Caco-2 (cell line): ENCODE measurements at regions not wholly inside any gene's neighbourhood (a gene's known extent, or its start where the extent isn't known, plus 50 kb on each side); places are given as distances from the start of the nearest gene placed in this dataset.
A peak's percentile ranks its signal among the peaks of the same experiment; 100 is the strongest.

Experiments used
- BruUV-seq: library from RNA; stranded (reverse); fragments of 400-500 nt; replicated peaks from 2 replicates; lab custom pipeline; 2021; lab: Mats Ljungman, UMichigan
- CTCF ChIA-PET: fragments of 300-600 bp; sonication (Branson Sonifier 250); formaldehyde crosslinking; loops from one replicate; lab custom pipeline; 2022; ENCODE audit warnings: antibody characterized with exemption; lab: Charles Lee
- POLR2A ChIA-PET: fragments of 300-600 bp; sonication (Branson Sonifier 250); formaldehyde crosslinking; loops from one replicate; lab custom pipeline; 2022; ENCODE audit warnings: antibody characterized with exemption; lab: Charles Lee
- DNase-seq, 2 experiments: peaks; one replicate each; pipeline versions ENCODE4 v3.0.0 to v3.0.0-alpha.2; 2020 to 2022
- H3K27me3 ChIP-seq: replicated peaks from 2 replicates; pipeline ENCODE4 v1.6.0; 2011; ENCODE audit warnings: low read length; ENCODE audit not compliant: control insufficient read depth, insufficient read depth
- H3K36me3 ChIP-seq: 2 replicates; pipeline ENCODE4 v1.5.1; 2011; ENCODE audit warnings: low read length; ENCODE audit not compliant: control insufficient read depth, insufficient read depth
- H3K4me1 ChIP-seq: fragments of 250-450 bp; sonication (Bioruptor Pico); 2 replicates; pipeline ENCODE4 v1.5.1; 2020; ENCODE audit warnings: mild to moderate bottlenecking
- H3K4me3 ChIP-seq: 2 replicates; pipeline ENCODE4 v1.5.1; 2011; ENCODE audit warnings: low read depth, mild to moderate bottlenecking, control low read depth, low read length
- H3K9me3 ChIP-seq: fragments of 250-450 bp; sonication (Bioruptor Pico); 2 replicates; pipeline ENCODE4 v1.5.1; 2020; ENCODE audit warnings: mild to moderate bottlenecking, moderate library complexity
- H3K27ac Mint-ChIP-seq: one replicate; pipeline ENCODE4 v1.8.0; 2022; ENCODE audit warnings: mixed read lengths; ENCODE audit not compliant: unreplicated experiment
- H3K27me3 Mint-ChIP-seq: one replicate; pipeline ENCODE4 v1.8.0; 2022; ENCODE audit warnings: mixed read lengths; ENCODE audit not compliant: insufficient read depth, unreplicated experiment
- H3K36me3 Mint-ChIP-seq: one replicate; pipeline ENCODE4 v1.8.0; 2022; ENCODE audit warnings: mild to moderate bottlenecking, mixed read lengths; ENCODE audit not compliant: insufficient read depth, unreplicated experiment
- H3K4me1 Mint-ChIP-seq: one replicate; pipeline ENCODE4 v1.8.0; 2022; ENCODE audit warnings: low read depth, mixed read lengths; ENCODE audit not compliant: unreplicated experiment
- H3K4me3 Mint-ChIP-seq: one replicate; pipeline ENCODE4 v1.8.0; 2022; ENCODE audit warnings: mild to moderate bottlenecking, moderate library complexity, mixed read lengths; ENCODE audit not compliant: unreplicated experiment
- H3K9me3 Mint-ChIP-seq: one replicate; pipeline ENCODE4 v1.8.0; 2022; ENCODE audit warnings: mixed read lengths; ENCODE audit not compliant: unreplicated experiment
- CTCF ChIP-seq, 2 experiments: fragments of 200-600 bp in 1 of 2; IDR thresholded peaks; 1 replicate in 1 of 2; 2 replicates in 1 of 2; pipeline versions ENCODE4 v1.5.1 to v1.8.0; 2011 to 2022; ENCODE audit warnings: antibody characterized with exemption in 1 of 2, control low read depth in 1 of 2, inconsistent platforms in 1 of 2, low read depth in 1 of 2, low read length in 1 of 2, mild to moderate bottlenecking in 1 of 2, moderate library complexity in 1 of 2; ENCODE audit not compliant: insufficient read depth in 1 of 2, severe bottlenecking in 1 of 2, unreplicated experiment in 1 of 2
- intact Hi-C: fragments of 100-400 bp; cut with micrococcal nuclease; formaldehyde crosslinking; loops from one replicate; pipeline ENCODE4 v1.10.0; 2022; ENCODE audit not compliant: unreplicated experiment

GRCh38 chr16:87233928-87234327, 83.3 kb downstream of the C16orf95 start:
- POLR2A ChIA-PET: no interaction called here
- peak in 1 of 2 experiments; percentile 24 for DNase-seq
- TF ChIP-seq CTCF (IDR thresholded peaks at IDR 0.05; ENCODE audit: insufficient read depth in 1 of 2, low read depth in 1 of 2, low read length in 1 of 2, severe bottlenecking in 1 of 2, unreplicated experiment in 1 of 2): no peak
- Histone ChIP-seq H3K4me1 (no peaks in the 10 kb centered on the region), H3K4me3 (no peak overlapping the region), H3K36me3 (no peaks in the 10 kb centered on the region), H3K27me3 (no peaks in the 10 kb centered on the region), H3K9me3 (peaks cover 4% of the 10 kb centered on the region; the same call in 1 of the 2 replicates)
- Mint-ChIP-seq H3K4me3 (no peak overlapping the region), H3K27ac (no peak overlapping the region), H3K36me3 (no peaks in the 10 kb centered on the region), H3K4me1 (no peaks in the 10 kb centered on the region), H3K27me3 (peaks cover 10% of the 10 kb centered on the region), H3K9me3 (no peaks in the 10 kb centered on the region)
- intact Hi-C loops: no loop called here
- CTCF ChIA-PET: no interaction called here
- BruUV-seq: no TSS peak

DNA sequence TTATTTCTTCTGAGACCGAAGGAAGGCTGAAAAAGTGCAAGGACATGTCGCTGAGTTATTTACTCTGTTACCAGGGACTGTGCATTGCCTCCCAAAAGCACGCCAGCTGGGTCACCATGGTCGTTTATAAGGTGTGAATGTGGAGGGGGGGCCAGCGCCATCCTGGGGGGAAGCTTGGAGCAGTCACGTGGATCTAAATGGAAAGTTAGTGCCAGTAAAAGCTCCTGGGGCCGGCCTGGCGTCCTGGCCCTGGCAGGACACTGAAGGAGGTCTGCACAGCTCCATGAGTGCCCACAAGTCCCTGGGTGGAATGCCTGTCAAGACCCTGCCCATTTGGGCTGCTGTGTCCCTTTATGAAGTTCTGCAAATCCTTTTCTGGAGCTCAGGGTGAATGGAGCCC, 82.6 kb downstream of the C16orf95 start:
- TF ChIP-seq CTCF (IDR thresholded peaks at IDR 0.05; ENCODE audit: insufficient read depth in 1 of 2, low read depth in 1 of 2, low read length in 1 of 2, severe bottlenecking in 1 of 2, unreplicated experiment in 1 of 2): no peak
- intact Hi-C loops: no loop called here
- Mint-ChIP-seq H3K9me3 (no peaks in the 10 kb centered on the region), H3K4me1 (no peaks in the 10 kb centered on the region), H3K27me3 (peaks cover 9% of the 10 kb centered on the region), H3K27ac (no peak overlapping the region), H3K36me3 (no peaks in the 10 kb centered on the region), H3K4me3 (no peak overlapping the region)
- no TSS peak for BruUV-seq
- H3K27me3 ChIP-seq: no peaks in the 10 kb centered on the region
- H3K4me3 ChIP-seq: no peak overlapping the region
- no peak for DNase-seq
- no peaks in the 10 kb centered on the region for H3K36me3 ChIP-seq
- POLR2A ChIA-PET: no interaction called here
- peaks cover 4% of the 10 kb centered on the region; the same call in 1 of the 2 replicates for H3K9me3 ChIP-seq
- H3K4me1 ChIP-seq: no peaks in the 10 kb centered on the region
- CTCF ChIA-PET: no interaction called here

DNA sequence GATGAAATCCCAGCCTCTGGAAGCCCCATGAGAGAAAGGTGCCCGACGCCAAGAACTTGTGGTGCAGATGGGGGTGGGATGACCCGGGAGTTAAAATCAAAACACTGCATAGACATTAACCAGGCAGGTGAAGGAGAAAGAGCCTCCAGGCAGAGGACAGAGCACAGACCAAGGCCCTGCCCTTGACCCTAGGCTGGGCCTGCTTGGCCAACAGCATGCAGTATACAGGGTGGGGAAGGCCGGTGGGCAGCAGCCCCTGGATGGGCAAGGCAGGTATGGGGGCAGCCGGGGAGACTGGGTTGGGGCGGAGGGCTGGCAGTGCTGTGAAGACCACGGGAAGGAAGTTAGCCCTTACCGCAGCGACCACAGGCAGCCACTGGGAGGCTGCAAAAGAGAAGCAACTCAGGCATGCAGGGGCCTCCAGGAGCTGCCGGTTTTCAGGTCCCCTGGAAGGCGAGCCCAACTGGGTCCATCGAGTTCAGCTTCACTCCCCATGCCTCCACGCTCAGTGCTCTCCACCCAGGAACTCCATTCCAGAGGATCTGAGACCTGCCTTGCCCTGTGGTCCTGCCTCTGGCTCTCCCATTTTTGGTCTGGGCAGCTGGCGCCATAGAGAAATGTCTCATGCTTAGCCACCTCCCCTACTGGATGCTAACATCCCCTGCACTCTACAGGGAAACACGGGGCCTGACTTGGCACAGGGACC, 81.2 kb downstream of the C16orf95 start:
- Histone ChIP-seq H3K4me3 (no peak overlapping the region), H3K4me1 (peaks cover 8% of the 10 kb centered on the region; the same call in 1 of the 2 replicates), H3K9me3 (peaks cover 4% of the 10 kb centered on the region; the same call in 1 of the 2 replicates), H3K36me3 (no peaks in the 10 kb centered on the region), H3K27me3 (no peaks in the 10 kb centered on the region)
- H3K27ac Mint-ChIP-seq: no peak overlapping the region
- POLR2A ChIA-PET: no interaction called here
- no TSS peak for BruUV-seq
- H3K4me3 Mint-ChIP-seq: no peak overlapping the region
- intact Hi-C loops: no loop called here
- CTCF ChIA-PET: no interaction called here
- H3K4me1 Mint-ChIP-seq: peaks cover 8% of the 10 kb centered on the region
- H3K9me3 Mint-ChIP-seq: no peaks in the 10 kb centered on the region
- no peak for DNase-seq
- peaks cover 7% of the 10 kb centered on the region for H3K27me3 Mint-ChIP-seq
- H3K36me3 Mint-ChIP-seq: no peaks in the 10 kb centered on the region
- no peak for TF ChIP-seq CTCF (IDR thresholded peaks at IDR 0.05; ENCODE audit: insufficient read depth in 1 of 2, low read depth in 1 of 2, low read length in 1 of 2, severe bottlenecking in 1 of 2, unreplicated experiment in 1 of 2)
